ENCODE measurements at regions not wholly inside any gene's neighbourhood (a gene's known extent, or its start where the extent isn't known, plus 50 kb on each side); places are given as distances from the start of the nearest gene placed in this dataset.
A peak's percentile ranks its signal among the peaks of the same experiment; 100 is the strongest.

DNA sequence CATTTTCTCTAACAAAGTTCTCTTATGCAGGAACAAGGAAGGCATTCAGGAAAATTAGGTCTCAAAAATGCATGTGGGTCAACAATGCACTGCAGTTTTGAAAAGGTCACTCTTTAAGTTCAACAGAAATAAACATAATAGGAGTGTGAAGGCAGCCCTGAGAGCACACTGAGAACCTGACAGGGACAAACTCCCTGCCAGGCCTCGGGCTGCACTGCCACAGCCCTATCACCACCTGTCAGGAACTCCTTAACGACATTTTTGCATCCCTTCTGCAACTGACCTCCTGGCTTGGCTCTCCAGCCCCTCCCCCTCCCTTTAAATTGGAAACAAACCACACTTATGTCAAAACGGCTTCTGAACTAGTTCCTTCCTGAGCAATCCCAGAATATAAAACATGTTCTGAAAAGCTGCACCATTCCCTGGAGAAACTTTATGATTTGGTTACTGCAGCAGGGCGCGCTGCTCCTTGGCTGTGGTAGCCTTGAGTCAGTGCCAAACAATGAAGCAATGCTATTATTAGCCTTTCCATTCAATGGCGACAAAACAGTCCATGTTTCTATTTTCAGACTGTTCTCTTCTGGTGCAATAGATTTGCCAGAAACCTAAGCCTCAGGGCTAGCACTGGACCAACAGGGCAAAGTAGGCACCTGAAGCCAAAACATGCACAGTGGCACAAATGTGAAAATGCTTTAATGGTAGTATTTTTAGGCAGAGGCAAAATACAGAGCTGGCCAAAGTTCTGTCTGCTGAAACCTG is 160.1 kb upstream of the ZNF608 start:
- DNase-seq (ENCODE audit: low read depth): no peak
- TF ChIP-seq, protein P1, sequence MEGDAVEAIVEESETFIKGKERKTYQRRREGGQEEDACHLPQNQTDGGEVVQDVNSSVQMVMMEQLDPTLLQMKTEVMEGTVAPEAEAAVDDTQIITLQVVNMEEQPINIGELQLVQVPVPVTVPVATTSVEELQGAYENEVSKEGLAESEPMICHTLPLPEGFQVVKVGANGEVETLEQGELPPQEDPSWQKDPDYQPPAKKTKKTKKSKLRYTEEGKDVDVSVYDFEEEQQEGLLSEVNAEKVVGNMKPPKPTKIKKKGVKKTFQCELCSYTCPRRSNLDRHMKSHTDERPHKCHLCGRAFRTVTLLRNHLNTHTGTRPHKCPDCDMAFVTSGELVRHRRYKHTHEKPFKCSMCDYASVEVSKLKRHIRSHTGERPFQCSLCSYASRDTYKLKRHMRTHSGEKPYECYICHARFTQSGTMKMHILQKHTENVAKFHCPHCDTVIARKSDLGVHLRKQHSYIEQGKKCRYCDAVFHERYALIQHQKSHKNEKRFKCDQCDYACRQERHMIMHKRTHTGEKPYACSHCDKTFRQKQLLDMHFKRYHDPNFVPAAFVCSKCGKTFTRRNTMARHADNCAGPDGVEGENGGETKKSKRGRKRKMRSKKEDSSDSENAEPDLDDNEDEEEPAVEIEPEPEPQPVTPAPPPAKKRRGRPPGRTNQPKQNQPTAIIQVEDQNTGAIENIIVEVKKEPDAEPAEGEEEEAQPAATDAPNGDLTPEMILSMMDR (conservative IDR thresholded peaks at IDR 0.05; ENCODE audit: low read depth, low read length): peak; percentile 25
- no peak overlapping the region for H3K4me3 ChIP-seq (ENCODE audit: low read depth, low read length)

GRCh38 chr5:124907098-124907644 is 160.7 kb upstream of the ZNF608 start:
- no peak overlapping the region for H3K4me3 ChIP-seq (ENCODE audit: low read depth, low read length)
- TF ChIP-seq, protein P1 (conservative IDR thresholded peaks at IDR 0.05; ENCODE audit: low read depth, low read length): no peak
- no peak for DNase-seq (ENCODE audit: low read depth)

GRCh38 chr5:124908581-124909451 is 162.4 kb upstream of the ZNF608 start:
- DNase-seq (ENCODE audit: low read depth): peak; percentile 80
- TF ChIP-seq, protein P1 (conservative IDR thresholded peaks at IDR 0.05; ENCODE audit: low read depth, low read length): no peak
- H3K4me3 ChIP-seq (ENCODE audit: low read depth, low read length): no peak overlapping the region

DNA sequence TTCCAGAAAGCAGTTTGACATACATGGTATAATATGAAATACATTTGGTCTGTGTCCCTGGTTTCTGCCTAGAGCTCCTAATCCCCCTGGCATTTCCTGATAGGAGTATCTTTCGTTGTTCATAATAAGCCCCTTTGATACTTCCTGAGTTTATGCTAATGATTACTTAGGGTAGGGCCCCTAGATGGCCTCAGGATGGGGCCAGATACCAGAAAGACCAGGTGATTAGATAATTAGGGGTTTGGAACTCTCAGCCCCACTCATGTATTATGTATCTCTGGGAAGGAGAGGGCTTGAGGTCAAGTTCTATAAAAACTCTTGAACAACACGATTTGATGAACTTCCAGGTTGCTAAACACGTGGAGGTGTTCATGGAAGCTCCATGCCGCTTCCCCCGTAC is 163.3 kb upstream of the ZNF608 start:
- TF ChIP-seq, protein P1 (conservative IDR thresholded peaks at IDR 0.05; ENCODE audit: low read depth, low read length): no peak
- H3K4me3 ChIP-seq (ENCODE audit: low read depth, low read length): no peak overlapping the region
- no peak for DNase-seq (ENCODE audit: low read depth)

DNA sequence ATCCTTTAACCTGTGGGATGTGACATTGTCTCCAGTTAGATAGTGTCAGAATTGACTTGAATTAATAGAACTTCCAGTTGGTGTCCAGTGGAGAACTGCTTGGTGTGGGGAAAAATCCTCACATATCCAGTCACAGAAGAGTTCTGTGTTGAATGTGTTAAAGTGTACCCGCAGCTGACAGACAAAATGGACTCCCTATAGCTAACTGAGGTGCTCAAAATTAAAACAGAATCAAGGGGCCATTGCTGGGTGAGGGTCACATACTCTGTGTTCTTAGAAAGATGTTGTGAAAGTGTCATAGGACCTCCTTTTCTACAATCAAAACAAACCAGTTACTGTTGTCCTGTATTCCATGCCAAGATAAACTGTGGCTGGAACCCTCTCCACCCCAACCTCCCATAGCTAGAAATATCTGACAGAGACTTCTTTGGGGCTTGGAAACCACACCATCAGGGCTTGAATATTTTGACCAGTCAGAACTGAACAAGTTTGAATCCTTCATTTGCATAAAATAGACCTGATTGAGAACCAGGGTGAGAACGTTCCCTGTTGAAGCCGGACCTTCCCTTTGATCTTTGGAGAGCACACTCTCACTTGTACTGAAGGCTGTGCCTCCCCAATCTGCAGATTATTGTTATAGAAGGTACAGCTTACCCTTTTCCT is 164.0 kb upstream of the ZNF608 start:
- no peak overlapping the region for H3K4me3 ChIP-seq (ENCODE audit: low read depth, low read length)
- no peak for DNase-seq (ENCODE audit: low read depth)
- TF ChIP-seq, protein P1 (conservative IDR thresholded peaks at IDR 0.05; ENCODE audit: low read depth, low read length): no peak

DNA sequence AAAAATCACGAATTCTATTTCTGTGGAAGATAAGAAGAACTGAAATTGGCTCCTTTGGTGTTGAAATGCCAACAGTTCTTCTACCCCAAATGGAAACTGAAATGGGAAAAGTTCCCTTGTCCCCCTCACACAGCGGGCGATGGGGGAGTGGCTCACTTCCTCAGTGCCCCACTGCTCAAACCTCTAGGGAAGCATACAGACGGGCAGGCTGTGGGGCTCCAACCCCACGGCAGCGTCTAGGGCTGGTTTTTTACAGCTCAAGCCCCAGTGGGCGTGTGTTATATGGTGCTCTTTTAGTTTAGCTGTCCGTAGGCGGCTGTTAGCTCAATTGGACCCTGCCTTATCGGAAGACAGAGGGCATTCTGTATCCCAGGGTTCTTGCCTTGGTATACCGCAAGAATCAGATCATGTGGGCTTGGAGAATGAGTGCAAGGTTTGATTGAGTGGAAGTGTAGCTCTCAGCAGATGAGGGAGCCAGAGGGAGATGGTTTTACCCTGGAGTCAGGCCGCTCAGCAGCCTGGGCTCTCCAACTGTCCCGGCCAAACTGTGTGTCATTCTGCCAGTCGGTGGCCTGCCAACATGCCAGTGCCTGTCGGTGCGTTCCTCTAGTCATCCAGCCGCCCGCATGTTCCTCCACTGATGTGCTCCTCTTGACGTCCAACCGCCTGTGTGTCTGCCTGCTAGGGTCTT is 166.3 kb upstream of the ZNF608 start:
- no peak for DNase-seq (ENCODE audit: low read depth)
- no peak overlapping the region for H3K4me3 ChIP-seq (ENCODE audit: low read depth, low read length)
- TF ChIP-seq, protein P1 (conservative IDR thresholded peaks at IDR 0.05; ENCODE audit: low read depth, low read length): no peak
